ENCODE measurements at regions not wholly inside any gene's neighbourhood (a gene's known extent, or its start where the extent isn't known, plus 50 kb on each side); places are given as distances from the start of the nearest gene placed in this dataset.

- in situ Hi-C loops (cut with HindIII; ENCODE audit: low pct_unique_long_range_greater_than_20kb, low sequenced_read_pairs), result no loop called here
- TF ChIP-seq JUND (IDR thresholded peaks at IDR 0.05; ENCODE audit: low read depth), result no peak
- DNase-seq (ENCODE audit: low read depth in 1 of 2, low spot score in 1 of 2), result no peak
Measured at GRCh38 chr7:142698429-142698828, 50.8 kb upstream of the PRSS1 start.

- no peak for DNase-seq (ENCODE audit: low read depth in 1 of 2, low spot score in 1 of 2)
- in situ Hi-C loops (cut with HindIII; ENCODE audit: low pct_unique_long_range_greater_than_20kb, low sequenced_read_pairs), result no loop called here
- no peak for TF ChIP-seq JUND (IDR thresholded peaks at IDR 0.05; ENCODE audit: low read depth)
Measured at GRCh38 chr7:142697270-142697669, 52.0 kb upstream of the PRSS1 start.

- in situ Hi-C loops (cut with HindIII; ENCODE audit: low pct_unique_long_range_greater_than_20kb, low sequenced_read_pairs), result no loop called here
- DNase-seq (ENCODE audit: low read depth in 1 of 2, low spot score in 1 of 2), result no peak
Measured at GRCh38 chr7:142696456-142697179, 52.7 kb upstream of the PRSS1 start.

GRCh38 chr7:142693911-142694310 lies 55.4 kb upstream of the PRSS1 start:
- in situ Hi-C loops (cut with HindIII; ENCODE audit: low pct_unique_long_range_greater_than_20kb, low sequenced_read_pairs), result no loop called here
- no peak for DNase-seq (ENCODE audit: low read depth in 1 of 2, low spot score in 1 of 2)
- no peak for TF ChIP-seq JUND (IDR thresholded peaks at IDR 0.05; ENCODE audit: low read depth)

More at GRCh38 chr7:142696456-142697179, 52.7 kb upstream of the PRSS1 start:
- no peak for TF ChIP-seq JUND (IDR thresholded peaks at IDR 0.05; ENCODE audit: low read depth)

- in situ Hi-C loops (cut with HindIII; ENCODE audit: low pct_unique_long_range_greater_than_20kb, low sequenced_read_pairs), result no loop called here
- no peak for DNase-seq (ENCODE audit: low read depth in 1 of 2, low spot score in 1 of 2)
- no peak for TF ChIP-seq JUND (IDR thresholded peaks at IDR 0.05; ENCODE audit: low read depth)
Measured at GRCh38 chr7:142690554-142691182, 58.6 kb upstream of the PRSS1 start.

- TF ChIP-seq JUND (IDR thresholded peaks at IDR 0.05; ENCODE audit: low read depth), result no peak
- no peak for DNase-seq (ENCODE audit: low read depth in 1 of 2, low spot score in 1 of 2)
- in situ Hi-C loops (cut with HindIII; ENCODE audit: low pct_unique_long_range_greater_than_20kb, low sequenced_read_pairs), result no loop called here
Measured at GRCh38 chr7:142689439-142690120, 59.7 kb upstream of the PRSS1 start.

GRCh38 chr7:142685877-142686508 lies 63.3 kb upstream of the PRSS1 start:
- in situ Hi-C loops (cut with HindIII; ENCODE audit: low pct_unique_long_range_greater_than_20kb, low sequenced_read_pairs), result no loop called here
- no peak for DNase-seq (ENCODE audit: low read depth in 1 of 2, low spot score in 1 of 2)
- no peak for TF ChIP-seq JUND (IDR thresholded peaks at IDR 0.05; ENCODE audit: low read depth)

GRCh38 chr7:142681314-142682092 lies 67.8 kb upstream of the PRSS1 start:
- in situ Hi-C loops (cut with HindIII; ENCODE audit: low pct_unique_long_range_greater_than_20kb, low sequenced_read_pairs), result no loop called here
- no peak for TF ChIP-seq JUND (IDR thresholded peaks at IDR 0.05; ENCODE audit: low read depth)

GRCh38 chr7:142671506-142671905 lies 77.8 kb upstream of the PRSS1 start:
- TF ChIP-seq JUND (IDR thresholded peaks at IDR 0.05; ENCODE audit: low read depth), result no peak
- in situ Hi-C loops (cut with HindIII; ENCODE audit: low pct_unique_long_range_greater_than_20kb, low sequenced_read_pairs), result no loop called here
- no peak for DNase-seq (ENCODE audit: low read depth in 1 of 2, low spot score in 1 of 2)

More at GRCh38 chr7:142681314-142682092, 67.8 kb upstream of the PRSS1 start:
- DNase-seq (ENCODE audit: low read depth in 1 of 2, low spot score in 1 of 2), result no peak

- no peak for TF ChIP-seq JUND (IDR thresholded peaks at IDR 0.05; ENCODE audit: low read depth)
- in situ Hi-C loops (cut with HindIII; ENCODE audit: low pct_unique_long_range_greater_than_20kb, low sequenced_read_pairs), result no loop called here
- no peak for DNase-seq (ENCODE audit: low read depth in 1 of 2, low spot score in 1 of 2)
Measured at GRCh38 chr7:142670511-142670910, 78.8 kb upstream of the PRSS1 start.

- DNase-seq (ENCODE audit: low read depth in 1 of 2, low spot score in 1 of 2), result no peak
- in situ Hi-C loops (cut with HindIII; ENCODE audit: low pct_unique_long_range_greater_than_20kb, low sequenced_read_pairs), result no loop called here
- TF ChIP-seq JUND (IDR thresholded peaks at IDR 0.05; ENCODE audit: low read depth), result no peak
Measured at GRCh38 chr7:142669074-142669654, 80.1 kb upstream of the PRSS1 start.

- in situ Hi-C loops (cut with HindIII; ENCODE audit: low pct_unique_long_range_greater_than_20kb, low sequenced_read_pairs), result no loop called here
- no peak for TF ChIP-seq JUND (IDR thresholded peaks at IDR 0.05; ENCODE audit: low read depth)
- no peak for DNase-seq (ENCODE audit: low read depth in 1 of 2, low spot score in 1 of 2)
Measured at GRCh38 chr7:142668495-142668894, 80.8 kb upstream of the PRSS1 start.

All from T47D (cell line).